Activated CD8-positive, alpha-beta memory T cell treated with anti-CD3 and anti-CD28 coated beads, Interleukin-2, amount 50 U/mL, for 24 hours (primary cell): ENCODE measurements at regions not wholly inside any gene's neighbourhood (a gene's known extent, or its start where the extent isn't known, plus 50 kb on each side); places are given as distances from the start of the nearest gene placed in this dataset.
A peak's percentile ranks its signal among the peaks of the same experiment; 100 is the strongest.
"Not testable (repeated sequence)": the region's sequence is repeated elsewhere in the genome, so short reads cannot be mapped to it uniquely, and the experiment has no call there.

Source experiments
- DNase-seq: peaks from one replicate; pipeline ENCODE4 v3.0.0-alpha.2; 2020; ENCODE audit errors: extremely low read depth

DNA sequence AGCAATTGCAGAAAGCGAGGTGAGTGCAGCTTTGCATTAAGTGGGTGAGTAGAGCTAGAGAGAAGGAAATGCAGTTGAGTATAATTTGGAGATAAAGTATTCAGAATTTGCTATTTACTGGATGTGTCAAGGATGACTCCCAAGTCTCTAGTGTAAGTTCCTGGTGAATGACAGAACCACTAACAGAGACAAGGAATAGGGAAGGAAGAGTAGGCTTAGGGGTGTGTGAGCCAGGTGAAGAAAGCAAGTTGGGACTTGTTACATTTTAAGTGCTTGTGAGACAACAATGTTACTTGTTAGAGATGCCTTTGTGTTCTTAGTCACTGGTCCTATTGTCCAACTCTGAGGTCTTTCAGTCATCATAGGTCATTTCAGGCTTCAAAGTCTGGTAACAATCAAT is 70.8 kb downstream of the TBC1D26 start:
- DNase-seq, result not testable (repeated sequence)

DNA sequence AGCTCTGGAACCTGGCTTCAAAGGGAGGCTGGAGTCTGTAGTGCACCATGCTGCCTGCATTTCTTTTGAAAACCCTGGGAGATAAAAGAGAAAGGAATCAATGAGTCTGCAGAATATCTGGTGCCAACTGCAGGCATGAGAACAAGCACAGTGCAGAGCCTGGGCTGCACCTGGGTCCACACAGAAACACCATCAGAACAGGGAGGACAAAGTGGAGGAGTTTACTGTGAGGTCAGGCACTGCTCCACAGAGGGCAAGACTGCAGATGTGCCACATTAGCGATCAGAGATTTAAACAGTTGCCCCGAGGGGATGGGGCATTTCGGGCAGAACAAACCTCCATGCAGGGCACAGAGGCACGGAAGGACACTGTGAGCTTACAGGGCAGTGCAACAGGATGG is 74.7 kb downstream of the TBC1D26 start:
- not testable (repeated sequence) for DNase-seq

DNA sequence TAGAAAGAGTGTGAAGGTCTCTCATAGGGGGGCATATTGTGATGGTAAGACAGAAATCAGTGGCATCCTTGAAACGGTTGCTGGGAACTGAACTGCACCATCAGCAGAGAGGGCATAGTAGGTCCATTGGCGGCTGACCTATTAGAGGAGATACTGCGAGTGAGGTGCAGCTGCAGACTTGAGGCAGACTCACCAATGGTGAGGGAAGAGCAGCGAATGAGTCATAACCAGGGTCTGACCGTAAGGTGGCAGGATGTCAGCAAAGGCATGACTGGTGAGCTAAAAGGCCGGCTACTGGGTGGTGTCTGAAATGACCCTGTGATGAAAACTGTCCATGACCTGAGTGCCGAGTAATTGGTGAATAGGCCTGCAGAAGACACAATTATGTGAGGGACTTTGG is 81.3 kb downstream of the TBC1D26 start:
- not testable (repeated sequence) for DNase-seq

GRCh38 chr17:15814003-15814402 is 81.9 kb downstream of the TBC1D26 start:
- DNase-seq, result not testable (repeated sequence)

DNA sequence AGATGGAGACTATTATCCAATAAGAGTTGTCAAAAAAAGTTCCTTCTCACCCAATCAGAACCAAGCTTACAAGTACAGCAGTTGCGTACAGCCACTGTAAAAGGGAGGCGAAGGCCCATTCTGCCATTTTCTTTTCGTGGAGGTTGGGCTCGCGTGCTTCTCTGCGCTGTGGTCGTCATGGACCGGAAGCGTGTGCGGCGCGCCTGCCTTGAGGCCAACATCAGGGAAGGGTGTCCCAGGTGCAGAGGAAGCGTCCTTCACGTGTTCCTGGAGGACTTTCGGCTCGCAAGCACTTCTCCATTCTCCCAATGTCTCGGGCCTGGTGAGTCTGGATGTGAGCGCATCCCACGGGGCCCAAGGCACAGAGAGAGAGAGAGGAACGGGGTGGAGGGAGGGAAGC is 85.8 kb downstream of the TBC1D26 start:
- not testable (repeated sequence) for DNase-seq

GRCh38 chr17:15822280-15822679 is 90.2 kb downstream of the TBC1D26 start:
- DNase-seq, result not testable (repeated sequence)

DNA sequence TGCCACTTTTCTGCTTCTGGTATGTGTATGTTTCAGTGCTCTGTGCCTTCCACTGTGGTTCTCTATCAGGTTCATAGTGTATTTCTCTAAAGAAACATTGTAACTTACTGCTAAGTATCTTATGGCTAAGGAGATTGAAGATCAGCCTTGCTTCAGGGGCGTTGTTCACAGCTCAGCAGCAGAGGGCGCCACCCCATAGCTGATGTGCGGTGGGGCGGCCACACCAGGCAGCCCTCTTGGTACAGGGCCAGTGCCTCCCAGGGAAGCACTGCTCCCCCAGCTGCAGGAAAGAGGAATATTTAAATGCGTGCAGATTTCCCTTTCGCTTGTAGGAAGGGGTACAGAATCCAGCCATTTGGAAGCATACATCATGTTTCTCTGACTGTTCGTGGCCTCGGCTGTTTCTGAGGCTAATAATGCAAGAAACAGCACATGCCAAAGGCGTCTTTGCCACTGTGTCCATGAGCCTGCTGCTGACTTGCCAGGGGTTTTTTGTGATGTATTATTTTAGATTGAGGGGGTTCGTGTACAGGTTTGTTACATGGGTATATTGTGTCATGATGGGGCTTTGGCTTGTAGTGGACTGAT is 96.7 kb downstream of the TBC1D26 start:
- peak; percentile 50 for DNase-seq

GRCh38 chr17:15830221-15830620 is 98.1 kb downstream of the TBC1D26 start:
- not testable (repeated sequence) for DNase-seq

DNA sequence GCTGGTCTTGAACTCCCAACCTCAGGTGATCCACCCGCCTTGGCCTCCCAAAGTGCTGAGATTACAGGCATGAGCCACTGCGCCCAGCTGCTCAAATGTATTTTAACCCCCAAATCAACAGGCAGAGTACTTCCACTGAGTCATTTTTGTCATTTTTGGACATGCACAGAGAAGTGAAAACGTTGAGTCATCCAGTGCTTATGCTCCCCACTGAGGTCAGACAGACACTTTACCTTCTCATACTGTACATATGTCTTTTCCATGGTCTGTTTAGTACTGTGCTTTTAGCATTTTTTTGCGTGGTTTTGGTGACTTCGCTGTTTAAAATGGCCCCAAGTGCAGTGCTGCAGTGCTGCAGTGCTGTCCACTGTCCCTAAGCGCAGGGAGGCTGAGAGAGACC is 99.1 kb downstream of the TBC1D26 start:
- DNase-seq, result not testable (repeated sequence)

- DNase-seq, result not testable (repeated sequence)
Measured at GRCh38 chr17:15832921-15833480, 100.9 kb downstream of the TBC1D26 start.

DNA sequence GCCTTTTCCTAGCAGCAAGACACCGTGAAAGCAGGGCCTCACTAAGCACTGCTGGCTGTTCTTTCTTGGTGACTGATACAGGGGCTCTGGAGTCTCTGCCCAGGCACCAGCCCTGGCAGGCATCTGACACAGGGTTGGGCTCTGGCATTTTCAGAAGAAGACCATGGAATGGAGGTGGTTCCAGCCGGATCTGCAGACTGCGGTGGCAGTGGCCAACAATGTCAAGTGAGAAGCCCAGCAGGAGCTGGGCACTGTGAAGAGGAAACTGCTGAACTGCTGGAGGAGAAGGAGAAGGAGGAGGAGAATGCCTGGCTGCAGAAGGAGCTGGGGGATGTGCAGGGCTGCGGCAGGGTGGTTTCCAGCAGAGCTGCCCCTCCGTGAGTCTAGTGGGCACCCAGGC is 101.8 kb downstream of the TBC1D26 start:
- not testable (repeated sequence) for DNase-seq

GRCh38 chr17:15835481-15835880 is 103.4 kb downstream of the TBC1D26 start:
- DNase-seq, result not testable (repeated sequence)

DNA sequence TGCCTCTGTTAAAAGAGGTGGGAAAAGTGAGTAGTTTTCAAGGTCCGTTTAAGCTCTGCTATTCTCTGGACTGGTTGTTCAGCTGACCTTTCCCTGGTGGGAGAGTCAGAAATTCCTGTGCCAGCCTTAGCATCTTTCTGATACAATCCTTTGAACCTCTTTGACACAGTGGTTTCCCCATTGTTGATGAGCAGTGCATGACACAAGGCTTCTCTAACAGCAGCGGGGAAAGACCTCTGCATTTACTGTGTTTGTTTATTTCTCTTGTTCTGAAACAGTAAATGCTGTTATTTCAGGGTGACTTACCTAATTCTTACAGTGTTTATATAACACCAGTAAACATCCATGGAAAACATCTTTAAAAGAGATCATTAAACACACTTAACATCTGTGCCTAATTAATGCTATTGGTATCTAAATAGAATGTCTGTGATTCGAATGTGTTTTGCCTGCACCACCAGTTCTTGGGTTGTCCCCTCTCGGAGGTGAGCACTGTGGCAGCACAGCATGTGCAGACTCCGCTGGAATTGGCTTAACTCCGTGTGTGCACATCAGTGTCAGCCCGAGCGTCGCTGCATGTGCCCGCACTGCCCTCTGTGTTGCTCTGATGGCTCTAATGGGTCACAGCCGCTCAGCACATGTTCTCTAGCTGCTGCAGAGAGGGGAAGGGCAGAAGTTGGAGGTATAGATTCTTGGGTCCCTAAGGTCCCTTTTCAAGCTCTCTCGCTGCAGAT is 104.3 kb downstream of the TBC1D26 start:
- DNase-seq, result not testable (repeated sequence)

DNA sequence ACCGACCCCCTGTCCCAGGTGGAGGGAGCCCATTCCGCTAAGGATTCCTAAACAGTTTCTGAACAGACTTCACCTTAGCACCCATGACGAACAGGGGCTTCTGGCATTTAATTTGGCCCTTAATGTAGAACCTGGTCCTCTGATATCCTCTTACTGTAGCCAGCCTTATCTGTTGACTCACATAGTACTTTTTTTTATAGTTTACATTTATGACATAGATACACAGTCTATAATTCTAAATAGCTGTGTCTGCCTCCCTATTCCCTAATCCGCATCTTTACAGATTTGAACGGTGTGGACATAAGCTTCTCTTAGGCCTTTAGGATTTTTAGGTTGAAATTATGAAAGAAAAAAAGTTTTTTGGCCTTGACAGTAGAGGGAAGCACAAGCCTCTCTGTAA is 104.9 kb downstream of the TBC1D26 start:
- DNase-seq, result not testable (repeated sequence)

DNA sequence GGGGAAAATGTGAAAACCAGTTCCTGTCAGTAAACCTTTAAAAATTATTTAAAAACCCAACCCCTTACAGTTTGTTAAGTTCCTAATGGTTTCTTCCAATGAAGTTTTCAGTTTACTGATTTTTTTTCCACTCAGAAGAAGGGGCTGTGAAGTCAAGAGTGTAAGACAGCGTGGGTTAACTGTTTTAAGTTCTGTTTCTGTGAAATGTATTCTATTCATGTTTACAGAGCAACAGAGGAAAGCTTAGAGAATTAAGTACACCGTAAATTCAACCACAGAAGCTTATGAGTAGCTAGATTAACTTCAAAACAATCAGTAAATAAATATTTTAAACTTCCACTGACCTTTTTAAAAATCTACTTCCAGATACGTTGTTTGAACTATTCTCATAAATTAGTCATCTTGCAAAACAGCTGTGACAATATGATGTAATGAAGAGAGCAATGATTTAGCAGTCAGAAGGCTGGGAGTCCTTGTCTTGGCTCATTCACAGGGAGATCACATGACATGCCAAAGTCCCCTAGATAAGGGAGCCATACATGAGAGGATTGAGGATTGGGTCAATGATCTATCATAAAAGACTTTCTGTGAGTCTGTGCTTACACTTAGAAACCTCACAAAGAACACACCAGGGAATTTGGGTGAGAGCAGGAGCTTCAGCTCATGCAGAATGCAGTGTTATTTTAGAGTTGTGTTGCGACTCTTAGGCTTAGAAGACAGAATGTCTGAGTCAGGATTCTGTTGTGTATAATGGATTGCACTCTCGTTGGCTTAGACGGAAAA is 97.3 kb upstream of the ADORA2B start:
- not testable (repeated sequence) for DNase-seq

GRCh38 chr17:15849054-15849453 is 95.9 kb upstream of the ADORA2B start:
- DNase-seq, result peak; percentile 30

DNA sequence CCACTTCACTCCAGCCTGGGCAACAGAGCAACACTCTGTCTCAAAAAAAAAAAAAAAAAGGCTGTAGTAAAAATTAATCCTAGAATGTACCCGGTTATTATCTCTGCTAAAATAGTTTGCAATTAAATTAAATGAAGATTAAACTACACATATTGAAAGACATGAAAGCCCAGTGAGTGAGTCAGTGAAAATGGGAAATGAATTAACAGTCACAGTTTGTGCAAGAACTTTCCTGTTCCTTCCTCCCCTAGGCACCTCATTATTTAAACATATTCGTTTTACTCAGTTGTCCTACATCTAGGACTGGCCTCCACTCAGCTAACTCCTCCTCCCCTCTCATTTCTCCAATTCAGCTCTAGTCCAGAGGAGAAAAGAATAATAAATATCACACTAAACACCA is 94.9 kb upstream of the ADORA2B start:
- DNase-seq, result not testable (repeated sequence)

DNA sequence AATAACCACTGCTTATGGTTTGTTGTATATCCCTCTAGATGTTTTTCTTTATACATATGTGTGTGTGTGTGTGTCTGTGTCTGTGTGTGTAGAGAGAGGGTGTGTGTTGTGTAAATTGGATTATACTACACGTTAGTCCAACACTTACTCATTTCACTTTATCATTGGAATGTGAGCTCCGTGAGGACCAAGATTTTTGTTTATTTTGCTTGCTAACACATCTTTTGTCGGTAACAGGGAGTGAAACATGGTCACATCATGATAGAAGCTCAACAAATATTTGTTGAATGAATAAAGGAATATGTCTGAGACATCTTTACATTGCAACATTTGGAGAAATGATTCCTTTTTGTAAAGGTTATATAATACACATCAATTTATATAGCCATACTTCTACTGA is 94.2 kb upstream of the ADORA2B start:
- DNase-seq, result not testable (repeated sequence)

DNA sequence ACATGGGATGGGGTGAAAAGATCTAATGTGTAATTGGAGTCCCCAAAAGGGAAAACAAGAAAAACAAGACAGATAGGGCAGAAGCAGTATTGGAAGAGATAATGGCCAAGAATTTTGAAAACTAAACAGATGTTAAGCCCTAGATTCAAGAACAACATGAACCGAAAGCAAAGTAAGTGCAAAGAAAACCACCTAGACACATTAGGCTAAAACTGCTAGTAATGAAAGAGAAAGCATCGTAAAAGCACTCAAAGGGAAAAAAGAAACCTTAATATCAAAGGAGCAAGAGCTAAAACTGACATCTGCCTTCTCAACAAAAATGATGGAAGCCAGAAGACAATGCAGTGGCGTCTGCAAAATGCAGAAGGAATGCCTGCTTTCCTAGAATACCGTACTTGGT is 92.1 kb upstream of the ADORA2B start:
- DNase-seq, result not testable (repeated sequence)

GRCh38 chr17:15856191-15856590 is 88.7 kb upstream of the ADORA2B start:
- DNase-seq, result not testable (repeated sequence)

- DNase-seq, result not testable (repeated sequence)
Measured at GRCh38 chr17:15856745-15857144, 88.2 kb upstream of the ADORA2B start.

DNA sequence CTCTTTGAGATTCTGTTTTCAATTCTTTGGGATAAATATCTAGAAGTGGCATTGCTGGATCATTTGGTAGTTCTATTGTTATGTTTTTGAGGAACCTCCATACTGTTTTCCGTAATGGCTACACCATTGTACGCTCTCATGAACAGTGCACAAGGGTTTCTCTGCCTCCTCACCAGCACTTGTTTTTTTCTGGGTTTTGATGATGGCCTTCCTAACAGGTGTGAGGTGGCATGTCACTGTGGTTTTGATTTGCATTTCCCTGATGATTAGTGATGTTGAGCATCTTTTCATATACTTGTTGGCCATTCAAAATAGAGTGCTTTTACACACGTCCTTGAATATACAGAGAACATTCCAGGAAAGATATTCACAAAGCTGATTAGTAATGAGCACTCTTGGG is 86.8 kb upstream of the ADORA2B start:
- DNase-seq, result not testable (repeated sequence)
